ENCODE measurements at regions not wholly inside any gene's neighbourhood (a gene's known extent, or its start where the extent isn't known, plus 50 kb on each side); places are given as distances from the start of the nearest gene placed in this dataset.

- TF ChIP-seq EZH2 (IDR thresholded peaks at IDR 0.05; ENCODE audit: insufficient read depth, poor library complexity, severe bottlenecking) = no peak
- no peak for TF ChIP-seq EZH2phosphoT487 (IDR thresholded peaks at IDR 0.05; ENCODE audit: insufficient read depth, low read depth)
Measured at GRCh38 chr18:78448591-78448990, 531.0 kb upstream of the SALL3 start.
